Neural cell (in vitro differentiated cells): ENCODE measurements at regions not wholly inside any gene's neighbourhood (a gene's known extent, or its start where the extent isn't known, plus 50 kb on each side); places are given as distances from the start of the nearest gene placed in this dataset.

Experiments
- EP300 ChIP-seq: fragments of 450-650 bp; conservative IDR thresholded peaks from 2 replicates; pipeline ENCODE4 v1.6.1; 2014; ENCODE audit warnings: antibody characterized with exemption, mild to moderate bottlenecking, moderate library complexity; ENCODE audit not compliant: poor library complexity, severe bottlenecking
- EZH2 ChIP-seq: fragments of 200-600, 300-800 bp; shearing (Covaris generic), sonication (generic); IDR thresholded peaks from 2 replicates; pipeline ENCODE4 v1.6.1; 2014; ENCODE audit warnings: antibody characterized with exemption, low read length, borderline replicate concordance, mild to moderate bottlenecking; ENCODE audit not compliant: insufficient read depth, poor library complexity, severe bottlenecking
- RAD21 ChIP-seq: fragments of 450-650 bp; conservative IDR thresholded peaks from 2 replicates; pipeline ENCODE4 v1.6.1; 2014; ENCODE audit warnings: antibody characterized with exemption, mild to moderate bottlenecking, moderate library complexity
- TF ChIP-seq, protein P1 (sequence below): fragments of 450-650 bp; IDR thresholded peaks from 2 replicates; pipeline ENCODE4 v1.5.1; 2014; ENCODE audit warnings: antibody characterized with exemption, mild to moderate bottlenecking, moderate library complexity; ENCODE audit not compliant: poor library complexity, severe bottlenecking

DNA sequence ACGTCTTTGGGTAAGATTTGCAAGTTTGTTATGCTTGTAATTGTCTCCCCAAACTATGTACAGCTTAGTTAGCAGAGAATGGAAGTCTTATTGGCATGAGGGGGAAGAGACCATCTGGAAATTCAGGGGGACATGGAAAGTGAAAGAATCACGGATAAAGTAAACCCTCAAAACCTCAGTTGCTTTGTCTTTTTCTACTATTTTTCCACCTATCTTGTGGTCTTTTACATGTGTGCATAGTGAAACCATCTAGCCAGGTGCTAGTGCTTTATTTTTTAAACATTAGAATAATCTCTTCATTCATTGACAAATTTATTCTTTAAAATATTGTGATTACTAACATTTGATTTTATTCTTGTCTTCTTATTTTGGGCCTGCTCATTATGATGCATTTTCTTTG, 441.1 kb upstream of the RORB start:
- TF ChIP-seq, protein P1, sequence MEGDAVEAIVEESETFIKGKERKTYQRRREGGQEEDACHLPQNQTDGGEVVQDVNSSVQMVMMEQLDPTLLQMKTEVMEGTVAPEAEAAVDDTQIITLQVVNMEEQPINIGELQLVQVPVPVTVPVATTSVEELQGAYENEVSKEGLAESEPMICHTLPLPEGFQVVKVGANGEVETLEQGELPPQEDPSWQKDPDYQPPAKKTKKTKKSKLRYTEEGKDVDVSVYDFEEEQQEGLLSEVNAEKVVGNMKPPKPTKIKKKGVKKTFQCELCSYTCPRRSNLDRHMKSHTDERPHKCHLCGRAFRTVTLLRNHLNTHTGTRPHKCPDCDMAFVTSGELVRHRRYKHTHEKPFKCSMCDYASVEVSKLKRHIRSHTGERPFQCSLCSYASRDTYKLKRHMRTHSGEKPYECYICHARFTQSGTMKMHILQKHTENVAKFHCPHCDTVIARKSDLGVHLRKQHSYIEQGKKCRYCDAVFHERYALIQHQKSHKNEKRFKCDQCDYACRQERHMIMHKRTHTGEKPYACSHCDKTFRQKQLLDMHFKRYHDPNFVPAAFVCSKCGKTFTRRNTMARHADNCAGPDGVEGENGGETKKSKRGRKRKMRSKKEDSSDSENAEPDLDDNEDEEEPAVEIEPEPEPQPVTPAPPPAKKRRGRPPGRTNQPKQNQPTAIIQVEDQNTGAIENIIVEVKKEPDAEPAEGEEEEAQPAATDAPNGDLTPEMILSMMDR: no peak
- TF ChIP-seq EP300 (no peak), EZH2 (no peak), RAD21 (no peak)
